ENCODE measurements at regions not wholly inside any gene's neighbourhood (a gene's known extent, or its start where the extent isn't known, plus 50 kb on each side); places are given as distances from the start of the nearest gene placed in this dataset.

DNA sequence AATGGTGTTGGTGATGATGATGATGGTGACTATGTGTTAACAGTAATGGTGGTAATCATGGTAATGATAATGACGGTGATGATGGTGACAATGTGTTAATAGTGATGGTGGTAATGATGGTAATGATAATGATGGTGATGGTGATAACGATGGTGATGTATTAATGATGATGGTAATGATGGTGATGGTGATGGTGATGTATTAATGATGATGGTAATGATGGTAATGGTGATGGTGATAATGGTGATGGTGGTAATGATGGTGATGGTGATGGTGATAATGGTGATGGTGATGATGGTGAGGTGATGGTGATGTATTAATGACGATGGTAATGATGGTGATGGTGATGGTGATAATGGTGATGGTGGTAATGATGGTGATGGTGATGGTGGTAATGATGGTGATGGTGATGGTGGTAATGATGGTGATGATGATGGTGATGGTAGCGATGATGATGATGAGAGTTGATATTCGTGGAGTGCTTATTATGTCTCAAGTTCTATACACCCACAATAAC is 212.8 kb upstream of the NCKAP5 start:
- TF ChIP-seq, protein P1, sequence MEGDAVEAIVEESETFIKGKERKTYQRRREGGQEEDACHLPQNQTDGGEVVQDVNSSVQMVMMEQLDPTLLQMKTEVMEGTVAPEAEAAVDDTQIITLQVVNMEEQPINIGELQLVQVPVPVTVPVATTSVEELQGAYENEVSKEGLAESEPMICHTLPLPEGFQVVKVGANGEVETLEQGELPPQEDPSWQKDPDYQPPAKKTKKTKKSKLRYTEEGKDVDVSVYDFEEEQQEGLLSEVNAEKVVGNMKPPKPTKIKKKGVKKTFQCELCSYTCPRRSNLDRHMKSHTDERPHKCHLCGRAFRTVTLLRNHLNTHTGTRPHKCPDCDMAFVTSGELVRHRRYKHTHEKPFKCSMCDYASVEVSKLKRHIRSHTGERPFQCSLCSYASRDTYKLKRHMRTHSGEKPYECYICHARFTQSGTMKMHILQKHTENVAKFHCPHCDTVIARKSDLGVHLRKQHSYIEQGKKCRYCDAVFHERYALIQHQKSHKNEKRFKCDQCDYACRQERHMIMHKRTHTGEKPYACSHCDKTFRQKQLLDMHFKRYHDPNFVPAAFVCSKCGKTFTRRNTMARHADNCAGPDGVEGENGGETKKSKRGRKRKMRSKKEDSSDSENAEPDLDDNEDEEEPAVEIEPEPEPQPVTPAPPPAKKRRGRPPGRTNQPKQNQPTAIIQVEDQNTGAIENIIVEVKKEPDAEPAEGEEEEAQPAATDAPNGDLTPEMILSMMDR (IDR thresholded peaks at IDR 0.05) = no peak
- TF ChIP-seq POLR2AphosphoS5 (IDR thresholded peaks at IDR 0.05) = no peak
- no peak for TF ChIP-seq POLR2A (IDR thresholded peaks at IDR 0.05)
